GM20000 (cell line): ENCODE measurements at regions not wholly inside any gene's neighbourhood (a gene's known extent, or its start where the extent isn't known, plus 50 kb on each side); places are given as distances from the start of the nearest gene placed in this dataset.
"Not testable (repeated sequence)": the region's sequence is repeated elsewhere in the genome, so short reads cannot be mapped to it uniquely, and the experiment has no call there.

Experiments
- DNase-seq: peaks from one replicate; pipeline ENCODE4 v3.0.0; 2012; ENCODE audit warnings: low spot score
- CTCF ChIP-seq: IDR thresholded peaks from 2 replicates; pipeline ENCODE4 v1.5.1; 2012; ENCODE audit warnings: mild to moderate bottlenecking, control low read depth; ENCODE audit errors: extremely low read depth, missing control alignments

- DNase-seq, result no peak
Measured at GRCh38 chrY:7390056-7390455, 478.5 kb upstream of the AMELY start.

GRCh38 chrY:7382988-7383387 is 471.4 kb upstream of the AMELY start:
- no peak for TF ChIP-seq CTCF
- no peak for DNase-seq

More at GRCh38 chrY:7390056-7390455, 478.5 kb upstream of the AMELY start:
- TF ChIP-seq CTCF, result no peak

GRCh38 chrY:7377091-7377490 is 465.5 kb upstream of the AMELY start:
- no peak for TF ChIP-seq CTCF
- DNase-seq, result no peak

GRCh38 chrY:7374485-7374884 is 462.9 kb upstream of the AMELY start:
- DNase-seq, result not testable (repeated sequence)

- not testable (repeated sequence) for DNase-seq
Measured at GRCh38 chrY:7371953-7372352, 460.4 kb upstream of the AMELY start.

- DNase-seq, result not testable (repeated sequence)
Measured at GRCh38 chrY:7371026-7371425, 459.5 kb upstream of the AMELY start.

- DNase-seq, result peak; percentile 1
- TF ChIP-seq CTCF, result no peak
Measured at GRCh38 chrY:7359520-7359919, 448.0 kb upstream of the AMELY start.

- no peak for TF ChIP-seq CTCF
- no peak for DNase-seq
Measured at GRCh38 chrY:7358103-7358752, 446.7 kb upstream of the AMELY start.

- DNase-seq, result not testable (repeated sequence)
Measured at GRCh38 chrY:7355891-7356290, 444.3 kb upstream of the AMELY start.

GRCh38 chrY:7344661-7345060 is 433.1 kb upstream of the AMELY start:
- TF ChIP-seq CTCF, result peak; percentile 55
- DNase-seq, result peak; percentile 28
